ENCODE measurements at regions not wholly inside any gene's neighbourhood (a gene's known extent, or its start where the extent isn't known, plus 50 kb on each side); places are given as distances from the start of the nearest gene placed in this dataset.

DNA sequence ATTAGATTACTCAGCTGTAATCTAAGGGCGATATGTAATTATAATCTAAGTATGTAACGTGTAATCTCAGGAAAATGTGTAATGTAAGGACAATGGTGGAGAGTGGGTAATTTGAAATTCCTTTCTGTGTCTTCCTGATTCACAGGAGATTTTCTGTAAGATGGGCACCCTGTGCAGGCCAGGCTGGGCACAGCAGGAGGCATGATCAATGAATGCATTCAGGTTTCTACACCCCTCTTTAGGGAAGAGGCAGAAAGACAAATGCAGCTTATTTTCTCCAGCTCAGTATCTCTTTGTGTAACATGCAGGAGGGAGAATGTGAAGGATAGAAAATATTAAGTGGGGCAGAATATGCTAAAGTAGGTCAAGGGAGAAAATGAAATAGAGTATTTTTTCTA is 320.1 kb downstream of the PIK3C3 start:
- TF ChIP-seq MYC (IDR thresholded peaks at IDR 0.05; ENCODE audit: low read depth, low read length): no peak
- TF ChIP-seq, protein P1, sequence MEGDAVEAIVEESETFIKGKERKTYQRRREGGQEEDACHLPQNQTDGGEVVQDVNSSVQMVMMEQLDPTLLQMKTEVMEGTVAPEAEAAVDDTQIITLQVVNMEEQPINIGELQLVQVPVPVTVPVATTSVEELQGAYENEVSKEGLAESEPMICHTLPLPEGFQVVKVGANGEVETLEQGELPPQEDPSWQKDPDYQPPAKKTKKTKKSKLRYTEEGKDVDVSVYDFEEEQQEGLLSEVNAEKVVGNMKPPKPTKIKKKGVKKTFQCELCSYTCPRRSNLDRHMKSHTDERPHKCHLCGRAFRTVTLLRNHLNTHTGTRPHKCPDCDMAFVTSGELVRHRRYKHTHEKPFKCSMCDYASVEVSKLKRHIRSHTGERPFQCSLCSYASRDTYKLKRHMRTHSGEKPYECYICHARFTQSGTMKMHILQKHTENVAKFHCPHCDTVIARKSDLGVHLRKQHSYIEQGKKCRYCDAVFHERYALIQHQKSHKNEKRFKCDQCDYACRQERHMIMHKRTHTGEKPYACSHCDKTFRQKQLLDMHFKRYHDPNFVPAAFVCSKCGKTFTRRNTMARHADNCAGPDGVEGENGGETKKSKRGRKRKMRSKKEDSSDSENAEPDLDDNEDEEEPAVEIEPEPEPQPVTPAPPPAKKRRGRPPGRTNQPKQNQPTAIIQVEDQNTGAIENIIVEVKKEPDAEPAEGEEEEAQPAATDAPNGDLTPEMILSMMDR (IDR thresholded peaks at IDR 0.05; ENCODE audit: extremely low read depth in 1 of 2, insufficient read depth in 1 of 2, low read depth in 1 of 2, low read length in 2 of 2): no peak
- TF ChIP-seq FOS (IDR thresholded peaks at IDR 0.05; ENCODE audit: borderline replicate concordance, insufficient read depth, low read length): no peak
- intact Hi-C loops (cut with micrococcal nuclease) (no loop called here), dilution Hi-C loops (cut with MboI; ENCODE audit: extremely low pct_ligation_motif_present, low sequenced_read_pairs) (no loop called here)
- H3K4me1 ChIP-seq (ENCODE audit: control insufficient read depth, extremely low read depth, insufficient read depth, low read length): no peaks in the 10 kb centered on the region
- no peak overlapping the region for H2AFZ ChIP-seq (ENCODE audit: low read depth, low read length)
- no peak overlapping the region for H3K4me3 ChIP-seq (replicated peaks in 1 of 3; ENCODE audit: insufficient read depth in 1 of 3, low read depth in 1 of 3, low read length in 3 of 3)
- CTCF ChIA-PET: no interaction called here
- H3K79me2 ChIP-seq (ENCODE audit: control insufficient read depth, insufficient read depth, low read length): no peaks in the 10 kb centered on the region
- DNase-seq (ENCODE audit: low read depth, low spot score) (no peak), FAIRE-seq (no peak)
- H3K4me2 ChIP-seq (ENCODE audit: insufficient read depth, low read length): no peak overlapping the region
- BruUV-seq (replicated peaks): no TSS peak
- H3K9me3 ChIP-seq (replicated peaks; ENCODE audit: control insufficient read depth, insufficient read depth, low read length): no peaks in the 10 kb centered on the region
- H3K9ac ChIP-seq (replicated peaks; ENCODE audit: extremely low read depth, insufficient read depth, low read length): no peak overlapping the region
- POLR2A ChIA-PET: no interaction called here
- H3K27me3 ChIP-seq (ENCODE audit: control insufficient read depth in 2 of 2, insufficient read depth in 2 of 2, low read length in 2 of 2): no peaks in the 10 kb centered on the region
- no peaks in the 10 kb centered on the region for H3K9me1 ChIP-seq (replicated peaks; ENCODE audit: control insufficient read depth, extremely low read depth, insufficient read depth, low read length)
- H4K20me1 ChIP-seq (replicated peaks; ENCODE audit: control insufficient read depth, extremely low read depth, insufficient read depth, low read length): no peaks in the 10 kb centered on the region
- no peaks in the 10 kb centered on the region for H3K36me3 ChIP-seq (ENCODE audit: control insufficient read depth in 2 of 2, extremely low read depth in 1 of 2, insufficient read depth in 2 of 2, low read length in 2 of 2)
- no peak overlapping the region for H3K27ac ChIP-seq (ENCODE audit: insufficient read depth, low read depth, low read length)

DNA sequence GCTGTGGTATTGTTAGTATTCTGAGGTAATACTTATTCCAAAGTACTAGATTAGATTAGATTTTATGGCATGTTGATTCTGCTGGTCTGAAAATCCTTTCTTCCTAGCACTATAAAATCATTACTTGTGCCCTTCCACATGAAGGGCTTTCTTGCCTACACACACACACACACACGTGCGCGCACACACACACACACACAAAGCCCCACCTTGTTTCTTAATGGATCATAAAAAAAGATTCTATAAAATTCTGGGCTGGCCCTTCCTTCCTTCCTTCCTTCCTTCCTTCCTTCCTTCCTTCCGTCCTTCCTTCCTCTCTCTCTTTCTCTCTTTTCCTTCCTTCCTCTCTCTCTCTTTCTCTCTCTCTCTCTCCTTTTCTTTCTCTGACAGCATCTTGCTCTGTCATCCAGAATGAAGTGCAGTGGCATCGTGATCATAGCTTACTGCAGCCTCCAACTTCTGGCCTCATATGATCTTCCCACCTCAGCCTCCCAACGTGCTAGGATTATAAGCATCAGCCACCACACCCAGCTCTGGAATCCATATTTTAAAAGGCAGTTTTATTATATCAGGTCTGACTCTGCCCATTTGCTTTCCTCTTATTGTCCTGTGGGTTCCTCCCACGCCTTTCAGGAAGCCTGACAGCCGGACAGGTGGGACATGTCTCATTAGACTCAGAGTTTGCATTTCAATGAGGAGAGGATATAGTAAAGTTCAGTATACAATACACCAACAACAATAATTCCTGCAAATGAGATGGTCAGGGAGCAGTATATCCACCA is 321.1 kb downstream of the PIK3C3 start:
- dilution Hi-C loops (cut with MboI; ENCODE audit: extremely low pct_ligation_motif_present, low sequenced_read_pairs) (no loop called here), intact Hi-C loops (cut with micrococcal nuclease) (no loop called here)
- no TSS peak for BruUV-seq (replicated peaks)
- H3K4me2 ChIP-seq (ENCODE audit: insufficient read depth, low read length): no peak overlapping the region
- no peak for FAIRE-seq
- no peaks in the 10 kb centered on the region for H3K79me2 ChIP-seq (ENCODE audit: control insufficient read depth, insufficient read depth, low read length)
- ChIA-PET CTCF (no interaction called here), POLR2A (no interaction called here)
- no peaks in the 10 kb centered on the region for H3K36me3 ChIP-seq (ENCODE audit: control insufficient read depth in 2 of 2, extremely low read depth in 1 of 2, insufficient read depth in 2 of 2, low read length in 2 of 2)
- H3K27me3 ChIP-seq (ENCODE audit: control insufficient read depth in 2 of 2, insufficient read depth in 2 of 2, low read length in 2 of 2): no peaks in the 10 kb centered on the region
- H3K27ac ChIP-seq (ENCODE audit: insufficient read depth, low read depth, low read length): no peak overlapping the region
- H3K4me3 ChIP-seq (replicated peaks in 1 of 3; ENCODE audit: insufficient read depth in 1 of 3, low read depth in 1 of 3, low read length in 3 of 3): no peak overlapping the region
- H3K4me1 ChIP-seq (ENCODE audit: control insufficient read depth, extremely low read depth, insufficient read depth, low read length): no peaks in the 10 kb centered on the region
- no peaks in the 10 kb centered on the region for H3K9me1 ChIP-seq (replicated peaks; ENCODE audit: control insufficient read depth, extremely low read depth, insufficient read depth, low read length)
- no peak overlapping the region for H3K9ac ChIP-seq (replicated peaks; ENCODE audit: extremely low read depth, insufficient read depth, low read length)
- TF ChIP-seq, protein P2, sequence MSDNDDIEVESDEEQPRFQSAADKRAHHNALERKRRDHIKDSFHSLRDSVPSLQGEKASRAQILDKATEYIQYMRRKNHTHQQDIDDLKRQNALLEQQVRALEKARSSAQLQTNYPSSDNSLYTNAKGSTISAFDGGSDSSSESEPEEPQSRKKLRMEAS (IDR thresholded peaks at IDR 0.05; ENCODE audit: insufficient read depth, insufficient read length): no peak
- TF ChIP-seq MYC (IDR thresholded peaks at IDR 0.05; ENCODE audit: low read depth, low read length) (no peak), JUN (IDR thresholded peaks at IDR 0.05; ENCODE audit: borderline replicate concordance, insufficient read depth, insufficient read length, low read depth) (no peak), FOS (IDR thresholded peaks at IDR 0.05; ENCODE audit: borderline replicate concordance, insufficient read depth, low read length) (no peak), GATA2 (IDR thresholded peaks at IDR 0.05; ENCODE audit: insufficient read depth, insufficient read length, low read depth, low read length) (no peak), EZH2 (IDR thresholded peaks at IDR 0.05; ENCODE audit: borderline replicate concordance, low read depth, low read length, severe bottlenecking) (no peak), POLR2A (IDR thresholded peaks at IDR 0.05; ENCODE audit: low read depth, low read length) (no peak), POLR2AphosphoS5 (IDR thresholded peaks at IDR 0.05; ENCODE audit: insufficient read depth, low read depth, low read length) (no peak)
- TF ChIP-seq, protein P1 (IDR thresholded peaks at IDR 0.05; ENCODE audit: extremely low read depth in 1 of 2, insufficient read depth in 1 of 2, low read depth in 1 of 2, low read length in 2 of 2): no peak
- DNase-seq (ENCODE audit: low read depth, low spot score): no peak
- no peaks in the 10 kb centered on the region for H3K9me3 ChIP-seq (replicated peaks; ENCODE audit: control insufficient read depth, insufficient read depth, low read length)
- H4K20me1 ChIP-seq (replicated peaks; ENCODE audit: control insufficient read depth, extremely low read depth, insufficient read depth, low read length): no peaks in the 10 kb centered on the region
- H2AFZ ChIP-seq (ENCODE audit: low read depth, low read length): no peak overlapping the region

Data from endothelial cell of umbilical vein (primary cell).